ENCODE measurements at regions not wholly inside any gene's neighbourhood (a gene's known extent, or its start where the extent isn't known, plus 50 kb on each side); places are given as distances from the start of the nearest gene placed in this dataset.

DNA sequence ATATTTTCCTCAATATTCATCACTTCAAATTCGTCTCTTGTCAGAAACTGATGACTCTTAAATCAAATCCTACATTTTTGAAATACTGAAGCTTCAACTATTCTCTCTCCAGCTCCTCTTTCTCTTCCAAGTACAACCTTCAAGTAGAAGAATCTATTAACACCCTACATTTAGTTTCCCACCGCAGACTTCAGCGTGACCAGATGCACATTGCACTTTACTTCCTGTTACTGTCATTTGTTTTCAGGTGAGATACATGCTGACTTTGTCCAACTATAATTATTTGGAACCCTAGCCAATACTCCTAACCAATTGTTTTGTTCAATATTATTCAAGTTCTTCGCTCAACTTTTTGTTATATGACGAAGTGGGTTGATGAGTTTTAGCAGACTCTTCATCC is 116.0 kb downstream of the MRPL39 start:
- Mint-ChIP-seq H3K27me3 (ENCODE audit: insufficient read depth, low read depth, poor library complexity) (no peaks in the 10 kb centered on the region), H3K4me1 (peaks cover 5% of the 10 kb centered on the region; the same call in 1 of the 3 replicates), H3K27ac (no peak overlapping the region), H3K9me3 (no peaks in the 10 kb centered on the region), H3K36me3 (ENCODE audit: low read depth) (no peaks in the 10 kb centered on the region), H3K4me3 (no peak overlapping the region)
- no peaks in the 10 kb centered on the region for H3K79me2 ChIP-seq (replicated peaks; ENCODE audit: insufficient read depth)
- H3K4me2 ChIP-seq: no peak overlapping the region
- H3K4me3 ChIP-seq: no peak overlapping the region
- H3K27ac ChIP-seq (ENCODE audit: low read depth): no peak overlapping the region
- no peak overlapping the region for H2AFZ ChIP-seq
- DNase-seq (ENCODE audit: low spot score): no peak
- no peak for ATAC-seq
- H3F3A ChIP-seq (replicated peaks; ENCODE audit: low read depth): no peaks in the 10 kb centered on the region
- H3K4me1 ChIP-seq (ENCODE audit: insufficient read depth): no peaks in the 10 kb centered on the region
- H3K27me3 ChIP-seq (ENCODE audit: insufficient read depth): no peaks in the 10 kb centered on the region
- no peaks in the 10 kb centered on the region for H3K36me3 ChIP-seq (ENCODE audit: insufficient read depth)
- H3K9me2 ChIP-seq (ENCODE audit: insufficient read depth): 0 out of 2 replicates have a peak, but pooled peaks cover 4% of the 10 kb centered on the region
- H4K20me1 ChIP-seq (replicated peaks; ENCODE audit: insufficient read depth): no peaks in the 10 kb centered on the region
- TF ChIP-seq NANOG (IDR thresholded peaks at IDR 0.05; ENCODE audit: borderline replicate concordance) (no peak), CREB1 (CRISPR knock-in tag; IDR thresholded peaks at IDR 0.05; ENCODE audit: low read depth) (no peak), JUNB (IDR thresholded peaks at IDR 0.05; ENCODE audit: unreplicated experiment) (no peak), POLR2AphosphoS5 (IDR thresholded peaks at IDR 0.05; ENCODE audit: low read depth) (no peak)
- TF ChIP-seq, protein P1, sequence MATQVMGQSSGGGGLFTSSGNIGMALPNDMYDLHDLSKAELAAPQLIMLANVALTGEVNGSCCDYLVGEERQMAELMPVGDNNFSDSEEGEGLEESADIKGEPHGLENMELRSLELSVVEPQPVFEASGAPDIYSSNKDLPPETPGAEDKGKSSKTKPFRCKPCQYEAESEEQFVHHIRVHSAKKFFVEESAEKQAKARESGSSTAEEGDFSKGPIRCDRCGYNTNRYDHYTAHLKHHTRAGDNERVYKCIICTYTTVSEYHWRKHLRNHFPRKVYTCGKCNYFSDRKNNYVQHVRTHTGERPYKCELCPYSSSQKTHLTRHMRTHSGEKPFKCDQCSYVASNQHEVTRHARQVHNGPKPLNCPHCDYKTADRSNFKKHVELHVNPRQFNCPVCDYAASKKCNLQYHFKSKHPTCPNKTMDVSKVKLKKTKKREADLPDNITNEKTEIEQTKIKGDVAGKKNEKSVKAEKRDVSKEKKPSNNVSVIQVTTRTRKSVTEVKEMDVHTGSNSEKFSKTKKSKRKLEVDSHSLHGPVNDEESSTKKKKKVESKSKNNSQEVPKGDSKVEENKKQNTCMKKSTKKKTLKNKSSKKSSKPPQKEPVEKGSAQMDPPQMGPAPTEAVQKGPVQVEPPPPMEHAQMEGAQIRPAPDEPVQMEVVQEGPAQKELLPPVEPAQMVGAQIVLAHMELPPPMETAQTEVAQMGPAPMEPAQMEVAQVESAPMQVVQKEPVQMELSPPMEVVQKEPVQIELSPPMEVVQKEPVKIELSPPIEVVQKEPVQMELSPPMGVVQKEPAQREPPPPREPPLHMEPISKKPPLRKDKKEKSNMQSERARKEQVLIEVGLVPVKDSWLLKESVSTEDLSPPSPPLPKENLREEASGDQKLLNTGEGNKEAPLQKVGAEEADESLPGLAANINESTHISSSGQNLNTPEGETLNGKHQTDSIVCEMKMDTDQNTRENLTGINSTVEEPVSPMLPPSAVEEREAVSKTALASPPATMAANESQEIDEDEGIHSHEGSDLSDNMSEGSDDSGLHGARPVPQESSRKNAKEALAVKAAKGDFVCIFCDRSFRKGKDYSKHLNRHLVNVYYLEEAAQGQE (IDR thresholded peaks at IDR 0.05; ENCODE audit: unreplicated experiment): no peak

GRCh38 chr21:25490742-25491141 is 116.5 kb downstream of the MRPL39 start:
- H3K9me3 Mint-ChIP-seq: no peaks in the 10 kb centered on the region

More at GRCh38 chr21:25490742-25491141, 116.5 kb downstream of the MRPL39 start:
- no peaks in the 10 kb centered on the region for H3K79me2 ChIP-seq (replicated peaks; ENCODE audit: insufficient read depth)
- no peak overlapping the region for H2AFZ ChIP-seq
- H3K27me3 ChIP-seq (ENCODE audit: insufficient read depth): no peaks in the 10 kb centered on the region
- H3K9me2 ChIP-seq (ENCODE audit: insufficient read depth): 0 out of 2 replicates have a peak, but pooled peaks cover 4% of the 10 kb centered on the region
- no peaks in the 10 kb centered on the region for H3K4me1 ChIP-seq (ENCODE audit: insufficient read depth)
- H3K4me3 ChIP-seq: no peak overlapping the region
- DNase-seq (ENCODE audit: low spot score) (no peak), ATAC-seq (no peak)
- no peaks in the 10 kb centered on the region for H3F3A ChIP-seq (replicated peaks; ENCODE audit: low read depth)
- no peak overlapping the region for H3K4me2 ChIP-seq
- H3K27me3 Mint-ChIP-seq (ENCODE audit: insufficient read depth, low read depth, poor library complexity): no peaks in the 10 kb centered on the region
- H3K27ac ChIP-seq (ENCODE audit: low read depth): no peak overlapping the region
- peaks cover 5% of the 10 kb centered on the region; the same call in 1 of the 3 replicates for H3K4me1 Mint-ChIP-seq
- no peak overlapping the region for H3K27ac Mint-ChIP-seq
- H3K36me3 Mint-ChIP-seq (ENCODE audit: low read depth): no peaks in the 10 kb centered on the region
- TF ChIP-seq ZNF114 (CRISPR knock-in tag; IDR thresholded peaks at IDR 0.05): no peak
- no peak for TF ChIP-seq ZNF462 (CRISPR knock-in tag; IDR thresholded peaks at IDR 0.05)
- TF ChIP-seq POLR2AphosphoS5 (IDR thresholded peaks at IDR 0.05; ENCODE audit: low read depth): no peak
- TF ChIP-seq, protein P2, sequence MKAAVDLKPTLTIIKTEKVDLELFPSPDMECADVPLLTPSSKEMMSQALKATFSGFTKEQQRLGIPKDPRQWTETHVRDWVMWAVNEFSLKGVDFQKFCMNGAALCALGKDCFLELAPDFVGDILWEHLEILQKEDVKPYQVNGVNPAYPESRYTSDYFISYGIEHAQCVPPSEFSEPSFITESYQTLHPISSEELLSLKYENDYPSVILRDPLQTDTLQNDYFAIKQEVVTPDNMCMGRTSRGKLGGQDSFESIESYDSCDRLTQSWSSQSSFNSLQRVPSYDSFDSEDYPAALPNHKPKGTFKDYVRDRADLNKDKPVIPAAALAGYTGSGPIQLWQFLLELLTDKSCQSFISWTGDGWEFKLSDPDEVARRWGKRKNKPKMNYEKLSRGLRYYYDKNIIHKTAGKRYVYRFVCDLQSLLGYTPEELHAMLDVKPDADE (IDR thresholded peaks at IDR 0.05): no peak
- no peaks in the 10 kb centered on the region for H3K36me3 ChIP-seq (ENCODE audit: insufficient read depth)
- H3K4me3 Mint-ChIP-seq: no peak overlapping the region
- no peaks in the 10 kb centered on the region for H4K20me1 ChIP-seq (replicated peaks; ENCODE audit: insufficient read depth)

Measured in GM23338 (cell line).